ENCODE measurements at regions not wholly inside any gene's neighbourhood (a gene's known extent, or its start where the extent isn't known, plus 50 kb on each side); places are given as distances from the start of the nearest gene placed in this dataset.

GRCh38 chr11:106222626-106223025, 145.2 kb downstream of the AASDHPPT start:
- no peak overlapping the region for H3K27ac ChIP-seq (ENCODE audit: low read depth in 2 of 2, low read length in 2 of 2)

GRCh38 chr11:106224172-106224571, 146.7 kb downstream of the AASDHPPT start:
- DNase-seq (no peak), FAIRE-seq (no peak)
- intact Hi-C loops (cut with DNase I), result no loop called here
- no peaks in the 10 kb centered on the region for H3K36me3 ChIP-seq (ENCODE audit: control insufficient read depth in 2 of 3, insufficient read depth in 3 of 3, low read length in 3 of 3)
- peaks cover 0 to 17% (median 0%) of the 10 kb centered on the region in 3 donors for H3K9me3 ChIP-seq (ENCODE audit: control insufficient read depth in 2 of 3, insufficient read depth in 1 of 3, low read length in 3 of 3)
- no peaks in the 10 kb centered on the region for H3K4me1 ChIP-seq (ENCODE audit: control insufficient read depth in 2 of 3, insufficient read depth in 2 of 3, low read depth in 1 of 3, low read length in 3 of 3)
- no peaks in the 10 kb centered on the region for H3K27me3 ChIP-seq (ENCODE audit: control insufficient read depth, insufficient read depth, low read length)
- H3K9ac ChIP-seq (ENCODE audit: low read length in 3 of 3), result no peak overlapping the region
- H3K27ac ChIP-seq (ENCODE audit: low read depth in 2 of 2, low read length in 2 of 2), result no peak overlapping the region
- TF ChIP-seq CTCF (IDR thresholded peaks at IDR 0.05; ENCODE audit: borderline replicate concordance, extremely low read depth, insufficient read depth), result no peak
- no peak overlapping the region for H3K4me3 ChIP-seq (ENCODE audit: low read length in 3 of 3)

More at GRCh38 chr11:106222626-106223025, 145.2 kb downstream of the AASDHPPT start:
- Histone ChIP-seq H3K4me1 (ENCODE audit: control insufficient read depth in 2 of 3, insufficient read depth in 2 of 3, low read depth in 1 of 3, low read length in 3 of 3) (no peaks in the 10 kb centered on the region), H3K27me3 (ENCODE audit: control insufficient read depth, insufficient read depth, low read length) (no peaks in the 10 kb centered on the region), H3K4me3 (ENCODE audit: low read length in 3 of 3) (no peak overlapping the region), H3K9me3 (ENCODE audit: control insufficient read depth in 2 of 3, insufficient read depth in 1 of 3, low read length in 3 of 3) (peaks cover 0 to 17% (median 0%) of the 10 kb centered on the region in 3 donors), H3K36me3 (ENCODE audit: control insufficient read depth in 2 of 3, insufficient read depth in 3 of 3, low read length in 3 of 3) (no peaks in the 10 kb centered on the region), H3K9ac (ENCODE audit: low read length in 3 of 3) (no peak overlapping the region)
- DNase-seq (no peak), FAIRE-seq (no peak)
- no peak for TF ChIP-seq CTCF (IDR thresholded peaks at IDR 0.05; ENCODE audit: borderline replicate concordance, extremely low read depth, insufficient read depth)
- intact Hi-C loops (cut with DNase I), result no loop called here

GRCh38 chr11:106228996-106229395, 151.5 kb downstream of the AASDHPPT start:
- Histone ChIP-seq H3K9me3 (ENCODE audit: control insufficient read depth in 2 of 3, insufficient read depth in 1 of 3, low read length in 3 of 3) (peaks cover 0 to 7% (median 0%) of the 10 kb centered on the region in 3 donors), H3K27me3 (ENCODE audit: control insufficient read depth, insufficient read depth, low read length) (no peaks in the 10 kb centered on the region), H3K4me3 (ENCODE audit: low read length in 3 of 3) (no peak overlapping the region), H3K27ac (ENCODE audit: low read depth in 2 of 2, low read length in 2 of 2) (no peak overlapping the region), H3K9ac (ENCODE audit: low read length in 3 of 3) (no peak overlapping the region), H3K4me1 (ENCODE audit: control insufficient read depth in 2 of 3, insufficient read depth in 2 of 3, low read depth in 1 of 3, low read length in 3 of 3) (no peaks in the 10 kb centered on the region), H3K36me3 (ENCODE audit: control insufficient read depth in 2 of 3, insufficient read depth in 3 of 3, low read length in 3 of 3) (no peaks in the 10 kb centered on the region)
- no peak for TF ChIP-seq CTCF (IDR thresholded peaks at IDR 0.05; ENCODE audit: borderline replicate concordance, extremely low read depth, insufficient read depth)
- FAIRE-seq, result no peak
- DNase-seq, result no peak
- intact Hi-C loops (cut with DNase I), result no loop called here

- no peak overlapping the region for H3K9ac ChIP-seq (ENCODE audit: low read length in 3 of 3)
- intact Hi-C loops (cut with DNase I), result no loop called here
- no peak for TF ChIP-seq CTCF (IDR thresholded peaks at IDR 0.05; ENCODE audit: borderline replicate concordance, extremely low read depth, insufficient read depth)
- H3K9me3 ChIP-seq (ENCODE audit: control insufficient read depth in 2 of 3, insufficient read depth in 1 of 3, low read length in 3 of 3), result peaks cover 0 to 7% (median 0%) of the 10 kb centered on the region in 3 donors
- H3K27ac ChIP-seq (ENCODE audit: low read depth in 2 of 2, low read length in 2 of 2), result no peak overlapping the region
- H3K27me3 ChIP-seq (ENCODE audit: control insufficient read depth, insufficient read depth, low read length), result no peaks in the 10 kb centered on the region
- no peaks in the 10 kb centered on the region for H3K36me3 ChIP-seq (ENCODE audit: control insufficient read depth in 2 of 3, insufficient read depth in 3 of 3, low read length in 3 of 3)
- FAIRE-seq (no peak), DNase-seq (no peak)
- H3K4me3 ChIP-seq (ENCODE audit: low read length in 3 of 3), result no peak overlapping the region
- no peaks in the 10 kb centered on the region for H3K4me1 ChIP-seq (ENCODE audit: control insufficient read depth in 2 of 3, insufficient read depth in 2 of 3, low read depth in 1 of 3, low read length in 3 of 3)
These were observed 154.1 kb downstream of the AASDHPPT start for GRCh38 chr11:106231591-106231990.

All from kidney (tissue), 13 donors.